ENCODE measurements at regions not wholly inside any gene's neighbourhood (a gene's known extent, or its start where the extent isn't known, plus 50 kb on each side); places are given as distances from the start of the nearest gene placed in this dataset.
A peak's percentile ranks its signal among the peaks of the same experiment; 100 is the strongest.
"Not testable (repeated sequence)": the region's sequence is repeated elsewhere in the genome, so short reads cannot be mapped to it uniquely, and the experiment has no call there.

DNA sequence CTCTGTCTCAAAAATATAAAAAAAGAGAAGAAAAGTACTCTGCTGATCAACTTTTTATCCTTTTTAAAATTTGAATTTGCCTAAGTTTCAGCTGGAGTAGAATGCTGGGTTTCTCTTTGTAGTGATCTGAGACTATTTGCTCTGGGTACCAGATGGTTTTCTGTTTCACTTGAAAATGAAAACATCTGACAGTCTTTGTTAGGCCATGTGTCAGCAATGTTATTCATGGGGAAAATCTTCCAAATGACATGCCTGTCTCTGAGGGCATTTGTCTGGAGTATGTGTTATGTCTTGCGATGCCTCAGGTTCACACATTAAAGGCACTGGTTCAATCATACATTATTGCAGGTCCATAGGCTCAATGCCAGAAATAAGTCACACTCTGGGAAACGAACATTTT, 175.3 kb upstream of the TMEM229A start:
- DNase-seq = no peak

DNA sequence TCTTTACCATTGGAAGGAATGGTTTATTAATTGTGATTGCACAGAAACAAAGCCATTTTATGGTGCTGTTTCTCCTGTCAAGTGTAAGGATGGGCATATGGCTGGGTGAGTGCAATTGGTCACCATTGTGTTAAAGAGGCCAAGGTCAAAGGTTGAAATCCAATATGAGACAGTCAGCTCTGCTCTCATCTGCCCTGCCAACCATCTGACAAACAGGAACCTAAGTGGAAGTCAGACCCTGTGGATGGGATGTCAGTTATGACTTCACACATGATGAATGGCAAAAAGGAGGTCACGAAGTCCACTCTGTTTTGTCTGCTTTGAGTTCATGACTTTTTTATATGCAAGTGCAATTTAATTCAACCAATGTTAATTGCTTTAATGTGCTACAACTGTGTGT, 172.7 kb upstream of the TMEM229A start:
- no peak for DNase-seq

DNA sequence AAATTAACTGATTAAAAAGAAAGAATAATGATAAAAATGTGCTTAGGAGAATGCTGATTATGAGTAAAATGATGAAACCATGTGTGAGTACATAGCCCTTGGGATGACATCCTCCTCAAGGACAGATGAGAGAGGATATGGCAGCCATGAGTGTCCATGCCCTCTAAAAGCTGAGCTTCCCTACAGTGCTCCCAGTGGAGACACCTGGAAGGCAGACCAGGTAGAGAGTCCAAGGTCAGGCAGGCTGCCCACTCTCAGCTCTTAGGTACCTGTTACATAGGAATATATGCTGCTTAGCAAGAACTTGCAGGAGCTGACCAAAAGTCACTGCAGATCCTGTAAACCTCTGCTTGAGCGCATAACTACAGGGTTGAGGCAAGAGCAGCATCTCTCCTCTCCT, 169.7 kb upstream of the TMEM229A start:
- DNase-seq = no peak

DNA sequence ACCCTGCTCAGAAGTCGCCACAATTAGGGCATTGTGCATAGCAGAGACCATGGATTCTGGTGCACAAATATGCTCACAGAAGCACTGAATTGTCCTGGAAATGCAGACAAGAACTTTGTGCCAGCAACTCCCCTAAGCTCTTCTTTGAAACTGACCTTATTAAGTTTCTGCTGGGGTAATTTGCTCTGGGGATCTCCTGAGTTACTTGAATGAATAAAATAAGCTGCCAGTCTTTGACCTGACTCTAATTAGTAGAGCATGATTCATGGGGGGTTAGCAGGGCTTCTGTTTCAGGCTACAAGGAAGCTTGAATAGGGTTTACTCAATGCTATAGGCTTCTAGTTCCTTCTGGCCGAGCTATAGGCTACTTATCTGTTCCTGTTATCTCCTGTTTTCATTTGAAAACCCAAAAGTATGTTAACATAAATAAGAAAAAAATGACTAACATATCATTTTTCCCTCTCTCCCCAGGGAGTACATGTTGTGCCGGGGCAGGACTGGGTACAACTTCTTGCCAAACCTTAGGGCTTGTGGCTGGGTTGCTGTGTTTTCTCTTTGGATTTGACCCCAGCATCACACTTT, 169.0 kb upstream of the TMEM229A start:
- DNase-seq = no peak

DNA sequence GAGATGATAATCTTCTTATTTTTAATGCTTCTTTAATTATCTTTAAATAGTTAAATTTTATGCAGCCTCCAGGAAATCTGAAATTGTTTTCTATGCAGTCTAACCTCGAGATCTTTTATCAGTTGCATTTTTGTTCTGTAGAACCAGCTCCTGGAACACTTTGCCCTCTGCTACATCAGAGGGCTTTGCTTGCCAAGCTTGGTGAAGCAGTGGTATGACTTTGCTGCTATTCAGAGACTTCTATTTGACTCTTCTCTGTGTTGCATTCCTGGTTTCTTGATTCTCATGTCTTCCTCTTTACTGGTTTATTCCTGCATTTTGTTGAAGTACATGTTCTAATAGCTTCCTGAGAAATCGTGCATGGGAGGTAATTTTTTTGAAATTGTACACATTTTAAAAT, 163.7 kb upstream of the TMEM229A start:
- DNase-seq = no peak

DNA sequence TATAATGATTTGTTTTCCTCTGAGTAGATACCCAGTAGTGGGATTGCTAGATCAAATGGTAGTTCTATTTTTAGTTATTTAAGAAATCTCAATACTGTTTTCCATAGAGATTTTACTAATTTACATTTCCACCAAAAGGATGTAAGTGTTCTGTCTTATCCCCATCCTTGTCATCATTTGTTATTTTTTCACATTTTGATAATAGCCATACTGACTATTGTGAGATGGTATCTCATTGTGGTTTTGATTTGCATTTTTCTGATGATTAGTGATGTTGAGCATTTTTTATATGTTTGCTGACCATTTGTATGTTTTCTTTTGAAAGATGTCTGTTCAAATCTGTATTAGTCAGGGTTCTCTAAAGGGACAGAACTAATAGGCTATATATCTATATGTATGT, 160.0 kb upstream of the TMEM229A start:
- no peak for DNase-seq

DNA sequence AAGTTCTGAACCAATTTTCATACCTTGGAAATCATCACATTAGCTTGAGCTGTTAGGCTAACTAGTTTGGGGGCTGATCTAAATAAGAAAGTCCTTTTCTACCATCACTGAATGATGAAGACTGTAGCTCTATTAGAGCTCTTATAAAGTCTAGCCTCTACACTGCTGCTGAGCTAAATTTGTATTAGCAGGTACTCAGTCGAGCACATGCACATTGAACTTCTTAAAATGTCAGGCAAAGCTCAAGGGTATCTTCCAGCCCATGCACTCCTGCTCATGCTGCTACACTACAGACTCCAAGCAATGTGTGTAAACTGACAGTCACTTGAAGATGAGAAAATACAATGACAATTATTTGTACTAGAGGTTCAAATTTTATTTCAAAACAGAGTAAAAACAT, 158.8 kb upstream of the TMEM229A start:
- DNase-seq = no peak

DNA sequence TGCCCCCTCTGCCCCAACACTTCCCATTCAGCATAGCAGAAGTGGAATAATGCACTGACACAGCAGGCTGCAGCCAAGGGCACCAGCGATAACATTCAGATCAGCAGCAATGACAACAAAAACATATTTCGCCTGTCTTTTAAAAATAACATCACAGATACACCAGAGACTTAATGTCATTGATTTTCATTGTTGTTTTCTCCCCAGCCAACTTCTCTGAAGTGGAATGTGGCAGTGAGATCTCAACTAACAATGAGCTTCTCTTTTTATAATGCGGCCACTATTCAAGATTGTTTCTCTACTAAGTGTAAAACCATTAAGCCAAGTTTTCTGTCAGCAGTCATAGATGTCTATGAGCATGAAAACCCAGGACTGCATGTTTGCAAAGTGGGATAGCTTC, 158.2 kb upstream of the TMEM229A start:
- DNase-seq = no peak

DNA sequence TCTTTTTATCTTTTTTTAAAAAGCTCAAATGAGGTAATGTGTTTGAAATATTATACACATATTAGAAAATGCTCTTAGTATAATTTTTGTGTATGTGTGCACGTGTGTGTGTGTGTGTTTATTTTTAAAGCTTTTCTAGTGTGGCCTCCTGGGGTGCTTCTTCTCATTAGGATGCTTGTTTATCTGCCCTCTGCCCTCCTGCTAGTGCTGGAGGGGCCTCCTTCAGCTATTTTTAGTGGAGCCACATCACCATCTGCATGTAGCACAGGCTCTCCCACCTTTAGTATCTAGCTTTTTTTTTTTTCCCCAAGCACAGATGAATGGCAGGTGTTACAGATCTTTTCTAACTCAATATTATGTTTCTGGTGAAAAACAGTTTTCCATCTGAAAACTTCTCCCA, 155.7 kb upstream of the TMEM229A start:
- no peak for DNase-seq

DNA sequence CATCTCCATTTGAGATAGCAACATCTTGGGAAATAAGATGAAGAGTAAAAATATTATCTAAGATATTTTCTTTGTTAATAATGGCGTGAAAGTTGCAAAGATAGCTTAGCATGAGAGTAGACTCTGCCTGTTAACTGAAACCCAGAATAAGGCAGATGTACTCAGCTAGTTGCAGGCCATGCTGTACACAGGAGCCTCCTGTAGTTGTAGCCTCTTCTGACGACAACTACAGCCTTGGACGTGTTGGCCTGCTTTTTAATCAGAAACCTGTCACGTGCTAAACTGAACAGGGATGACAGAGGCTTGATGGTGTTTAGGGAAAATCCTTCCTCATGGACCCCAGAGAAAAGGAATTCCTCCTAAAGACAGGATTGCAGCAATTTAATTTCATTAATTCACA, 155.1 kb upstream of the TMEM229A start:
- no peak for DNase-seq

DNA sequence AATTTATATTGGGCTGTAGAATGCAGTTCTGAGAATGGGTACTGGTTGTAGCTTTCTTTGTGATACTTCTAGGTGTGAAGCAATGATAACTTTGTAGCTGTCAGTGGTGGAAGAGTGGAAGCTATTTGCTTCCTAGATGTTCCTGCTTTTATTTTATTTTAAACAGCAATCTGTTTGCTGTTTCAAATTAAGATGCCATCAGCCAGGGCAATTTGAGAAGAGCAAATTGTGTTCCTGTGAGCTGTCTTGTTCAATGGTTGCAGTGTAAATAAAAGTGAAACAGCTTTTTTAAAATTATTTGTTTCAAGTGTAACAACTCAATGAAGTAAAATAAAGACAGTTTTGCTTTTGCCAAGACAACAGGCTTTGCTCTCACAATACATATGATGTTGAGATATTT, 150.8 kb upstream of the TMEM229A start:
- DNase-seq = no peak

DNA sequence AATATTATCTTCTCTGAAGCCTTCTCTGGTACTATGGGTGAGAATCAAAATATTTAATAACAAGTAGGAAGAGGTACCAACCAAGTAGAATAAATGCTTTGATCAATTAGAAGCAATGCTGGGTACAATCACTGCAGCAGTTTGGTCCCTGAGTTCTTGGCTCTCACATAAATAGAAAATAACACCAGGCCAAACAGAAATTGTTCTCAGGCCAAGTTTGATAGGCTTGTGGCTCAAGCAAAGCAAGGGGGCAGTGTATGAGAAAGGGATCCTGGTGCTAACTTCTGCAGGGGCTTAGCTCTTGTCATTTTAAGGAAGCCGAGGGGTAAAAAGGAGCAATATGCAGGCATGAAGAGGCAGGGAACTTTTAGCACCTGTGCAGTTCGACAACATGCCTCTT, 146.8 kb upstream of the TMEM229A start:
- no peak for DNase-seq

DNA sequence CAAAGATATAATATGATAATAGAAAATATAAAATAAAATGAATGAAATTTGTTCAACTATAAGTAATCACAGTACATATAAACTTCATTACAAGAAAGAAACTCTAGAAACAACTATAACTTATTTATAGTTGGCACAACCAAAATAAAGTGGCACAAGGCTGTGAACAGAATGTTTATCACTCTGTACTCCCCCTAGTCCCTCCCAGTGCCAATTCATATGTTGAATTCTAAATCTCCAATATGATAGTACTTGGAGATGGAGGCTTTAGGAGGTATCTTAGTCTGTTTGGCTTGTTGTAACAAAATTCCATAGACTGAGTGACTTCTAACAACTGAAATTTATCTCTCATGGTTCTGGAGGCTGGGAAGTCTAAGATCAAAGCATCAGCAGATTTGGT, 145.0 kb upstream of the TMEM229A start:
- DNase-seq = no peak

DNA sequence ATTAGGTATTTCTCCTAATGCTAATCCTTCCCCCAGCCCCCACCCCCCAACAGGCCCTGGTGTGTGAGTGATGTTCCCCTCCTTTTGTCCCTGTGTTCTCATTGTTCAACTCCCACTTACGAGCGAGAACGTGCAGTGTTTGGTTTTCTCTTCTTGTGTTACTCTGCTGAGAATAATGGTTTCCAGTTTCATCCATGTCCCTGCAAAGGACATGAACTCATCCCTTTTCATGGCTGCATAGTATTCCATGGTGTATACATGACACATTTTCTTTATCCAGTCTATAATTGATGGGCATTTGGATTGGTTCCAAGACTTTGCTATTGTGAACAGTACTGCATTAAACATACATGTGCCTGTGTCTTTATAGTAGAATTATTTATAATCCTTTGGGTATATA, 138.9 kb upstream of the TMEM229A start:
- not testable (repeated sequence) for DNase-seq

DNA sequence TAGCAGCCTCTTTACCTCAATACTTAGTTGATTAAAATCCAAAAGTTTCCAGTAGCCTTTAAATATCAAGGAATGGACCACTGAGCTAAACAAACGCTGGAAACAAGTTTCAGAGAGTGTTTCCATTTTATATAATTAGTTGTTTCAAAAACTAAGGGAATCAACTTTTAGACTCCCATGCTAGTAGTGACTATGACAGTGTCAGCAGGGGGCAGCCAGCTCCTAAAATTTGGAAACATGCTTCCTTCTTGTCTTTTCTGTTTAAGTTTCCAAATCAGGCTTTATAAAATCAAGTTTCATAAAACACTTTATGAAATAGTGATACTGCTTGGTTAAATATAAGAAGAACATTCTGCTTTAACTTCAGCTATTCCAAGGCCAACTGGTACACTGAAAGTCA, 138.2 kb upstream of the TMEM229A start:
- no peak for DNase-seq

DNA sequence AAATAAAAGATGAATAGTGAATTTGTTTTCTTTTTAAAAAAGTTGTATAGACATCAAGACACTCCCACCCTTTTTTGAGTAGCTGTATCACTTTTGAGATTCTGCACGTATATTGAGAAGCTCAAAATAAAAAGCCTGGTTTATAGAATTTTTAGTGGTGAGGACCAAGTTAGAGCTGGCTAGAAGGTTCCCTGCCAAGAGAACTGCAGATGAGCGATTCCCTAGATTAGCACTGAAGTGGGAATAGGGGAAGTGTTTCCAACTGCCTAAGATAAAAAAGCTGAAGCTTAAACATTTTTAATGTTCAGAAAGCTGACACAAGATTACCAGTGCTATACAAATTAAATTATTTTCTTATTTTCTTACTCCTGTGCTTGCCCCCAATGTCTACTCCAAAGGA, 135.7 kb upstream of the TMEM229A start:
- no peak for DNase-seq

DNA sequence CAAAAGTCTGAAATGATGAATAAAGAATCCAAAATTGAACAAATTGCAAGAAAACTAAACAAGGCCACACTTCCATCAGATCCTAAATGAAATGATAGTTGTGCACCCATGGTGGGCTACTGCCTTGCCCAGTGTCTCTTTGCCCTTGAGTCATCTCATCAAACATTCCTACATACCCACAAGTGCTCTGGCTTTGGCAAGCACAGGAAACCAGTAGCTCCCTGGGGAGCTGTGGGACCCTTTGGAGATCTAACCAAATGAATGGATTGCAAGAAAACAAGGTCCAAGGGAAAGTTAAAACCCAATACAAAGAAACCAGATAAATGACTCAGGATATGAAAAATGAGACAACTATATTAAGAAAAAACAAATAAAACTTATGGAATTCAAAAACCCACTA, 129.8 kb upstream of the TMEM229A start:
- no peak for DNase-seq

DNA sequence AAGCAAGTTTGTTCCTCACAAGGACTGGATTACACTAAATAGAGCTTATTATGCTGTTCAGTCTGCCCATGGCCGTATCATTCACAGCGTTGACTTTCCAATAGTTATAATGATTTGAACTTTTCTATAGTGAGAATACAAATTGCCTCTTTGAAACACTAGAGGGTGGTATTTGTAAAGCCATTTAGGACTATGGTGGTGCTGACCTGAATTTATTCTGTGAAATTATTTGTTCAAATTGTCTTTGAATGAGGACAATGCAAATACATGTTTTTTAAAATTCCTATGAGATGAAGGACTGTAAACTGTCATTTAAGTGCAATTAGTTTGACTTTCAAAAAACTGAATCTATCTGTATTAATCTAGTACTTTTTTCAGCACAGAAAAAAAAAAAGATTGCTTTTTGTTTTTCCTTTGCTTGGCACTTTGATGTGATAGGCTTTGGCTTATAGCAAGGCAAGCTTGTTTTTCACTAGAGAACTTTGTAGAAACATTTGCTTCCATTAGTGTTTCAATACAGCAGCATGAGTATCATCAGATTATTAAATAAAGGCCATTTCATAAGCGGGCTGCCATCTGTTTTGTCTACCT, 122.7 kb upstream of the TMEM229A start:
- DNase-seq = peak; percentile 17

DNA sequence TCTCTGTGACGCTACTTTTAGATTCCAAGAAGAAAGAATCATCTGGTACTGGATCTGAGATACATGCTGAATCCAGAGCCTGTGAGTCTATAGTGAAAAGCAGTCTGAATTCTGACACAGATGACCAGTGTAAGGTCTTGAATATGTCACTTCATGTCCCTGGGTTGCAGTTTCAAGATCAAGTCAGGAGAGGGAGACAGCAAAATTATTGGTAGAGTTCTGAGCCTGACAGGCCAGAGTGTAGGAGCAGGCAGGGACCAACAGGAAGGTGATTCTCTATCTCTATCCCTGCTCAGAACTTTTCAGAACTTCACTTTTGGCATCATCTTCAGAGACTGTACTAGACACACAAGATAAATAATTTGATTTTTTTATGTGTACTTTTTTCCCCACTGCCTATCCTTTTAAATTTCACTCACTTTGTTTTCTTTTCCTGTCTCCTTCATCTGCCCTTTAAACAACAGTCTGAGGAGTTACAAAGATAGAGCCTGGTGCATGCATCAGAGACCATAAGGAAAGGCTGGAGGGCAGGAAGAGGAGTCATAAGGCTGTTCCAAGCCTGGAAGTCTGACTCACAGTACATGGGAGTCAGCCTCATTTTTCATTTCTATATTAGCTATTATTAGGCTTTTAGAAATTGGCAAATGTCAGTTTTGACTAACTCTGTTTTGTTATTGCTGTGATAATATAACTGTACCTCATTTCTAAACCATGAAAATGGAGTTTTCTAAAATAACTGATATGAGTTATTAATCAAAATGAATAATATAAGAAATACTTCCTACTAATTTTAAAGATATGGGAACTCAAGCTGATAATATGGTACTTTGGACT, 120.2 kb upstream of the TMEM229A start:
- no peak for DNase-seq

DNA sequence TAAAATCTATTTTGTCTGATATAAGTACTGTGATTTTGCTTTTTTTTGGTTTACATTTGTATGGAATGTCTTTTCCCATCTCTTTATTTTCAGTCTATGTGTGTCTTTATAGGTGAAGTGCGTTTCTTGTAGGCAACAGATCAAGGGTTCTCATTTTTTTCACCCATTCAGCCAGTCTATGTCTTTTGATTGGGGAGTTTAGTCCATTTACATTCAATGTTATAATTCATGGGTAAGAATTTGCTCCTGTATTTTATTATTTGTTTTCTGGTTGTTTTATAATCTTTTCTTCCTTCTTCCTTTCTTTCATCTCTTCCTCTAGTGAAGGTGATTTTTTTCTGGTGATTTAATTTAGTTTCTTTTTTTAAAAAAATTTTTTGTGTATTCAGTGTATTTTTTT, 104.8 kb upstream of the TMEM229A start:
- no peak for DNase-seq

DNA sequence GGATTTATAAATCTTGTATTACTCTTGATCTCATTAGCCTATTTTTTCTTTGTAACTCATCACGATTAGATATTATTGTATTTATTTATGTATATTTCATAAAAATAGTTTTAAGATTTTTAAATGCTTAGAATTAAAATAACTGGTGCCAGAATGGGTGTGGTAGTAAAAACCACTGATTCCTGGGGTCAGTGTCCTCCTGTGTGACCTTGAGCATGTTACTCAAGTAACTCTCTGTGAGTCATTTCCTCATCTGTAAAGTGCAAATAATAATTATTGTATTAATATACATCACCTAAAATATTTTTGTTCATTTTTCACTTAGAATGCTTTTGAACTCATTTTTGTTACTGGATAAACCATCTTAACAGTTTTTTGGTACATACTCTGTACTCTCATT, 91.3 kb upstream of the TMEM229A start:
- DNase-seq = no peak

DNA sequence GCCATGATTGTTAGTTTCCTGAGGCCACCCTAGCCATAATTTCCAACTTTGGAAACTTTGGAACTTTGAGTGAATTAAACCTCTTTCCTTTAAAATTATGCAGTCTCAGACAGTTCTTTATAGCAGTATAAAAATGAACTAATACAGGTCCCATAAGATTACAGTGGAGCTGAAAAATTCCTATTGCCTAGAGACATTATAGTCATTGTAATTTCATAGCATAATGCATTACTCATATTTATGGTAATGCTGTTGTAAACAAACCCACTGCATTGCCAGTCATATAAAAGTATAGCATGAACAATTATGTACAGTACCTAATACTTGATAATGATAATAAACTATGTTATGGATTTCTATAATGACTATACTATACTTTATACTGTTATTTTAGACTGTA, 88.0 kb upstream of the TMEM229A start:
- no peak for DNase-seq

DNA sequence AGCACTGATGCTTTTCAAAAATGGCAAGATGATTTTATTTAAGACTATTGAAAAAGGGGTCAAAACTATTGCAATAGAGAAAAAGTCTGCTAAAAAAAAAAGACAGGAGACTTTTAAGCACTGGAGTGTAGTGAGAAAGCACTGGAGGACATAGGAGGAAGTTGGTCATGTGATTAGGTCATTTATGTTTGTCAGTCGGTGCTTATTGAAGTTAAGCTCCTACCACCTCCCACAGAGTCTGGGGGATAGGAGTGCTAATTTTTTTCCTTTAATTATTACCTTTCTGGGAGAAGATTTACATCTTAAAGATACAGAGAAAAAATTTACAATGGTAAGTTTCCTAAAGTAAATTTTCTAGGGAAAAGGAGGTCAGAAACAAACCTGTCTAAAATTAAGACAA, 80.2 kb upstream of the TMEM229A start:
- no peak for DNase-seq

DNA sequence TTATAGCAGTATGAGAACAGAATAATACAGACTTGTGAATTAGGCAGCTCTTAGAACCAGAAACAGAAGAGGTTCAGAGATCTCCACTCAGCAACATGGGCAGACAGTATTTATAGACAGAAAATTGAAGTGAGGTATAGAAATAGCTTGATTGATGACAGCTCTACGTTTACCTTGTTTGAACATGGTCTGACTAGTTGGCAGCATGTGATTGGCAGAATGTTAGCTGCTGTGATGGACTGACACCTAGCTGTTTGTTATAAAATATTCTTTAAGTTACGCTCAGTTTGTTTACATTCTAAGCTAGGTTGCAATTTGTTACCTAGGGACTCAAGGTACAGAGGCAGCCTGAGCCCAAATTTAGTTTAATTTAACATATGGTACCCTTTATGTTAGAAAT, 73.7 kb upstream of the TMEM229A start:
- no peak for DNase-seq

Data from NCI-H2029 treated with DMSO at 0.1 percent for 48 hours (cell line).